HEK293 (cell line): ENCODE measurements at regions not wholly inside any gene's neighbourhood (a gene's known extent, or its start where the extent isn't known, plus 50 kb on each side); places are given as distances from the start of the nearest gene placed in this dataset.

Experiments used
- CTCF ChIA-PET: fragments of 350-600 bp; formaldehyde crosslinking; extraction: SDS; loops from one replicate; lab custom pipeline; 2021; ENCODE audit warnings: antibody characterized with exemption; lab: Yijun Ruan, JAX
- POLR2A ChIA-PET: fragments of 300-600 bp; formaldehyde crosslinking; extraction: SDS; loops from one replicate; lab custom pipeline; 2020; ENCODE audit warnings: antibody characterized with exemption, inconsistent platforms; lab: Yijun Ruan, JAX
- H3K27ac ChIP-seq: fragments of 200-500 bp; sonication (Bioruptor generic); 2 replicates; pipeline ENCODE4 v1.5.1; 2014; ENCODE audit warnings: low read depth, low read length, control low read depth, inconsistent platforms; ENCODE audit errors: extremely low read depth
- H3K36me3 ChIP-seq, 2 experiments: fragments of 200-500 bp in 1 of 2; sonication (Bioruptor generic) in 1 of 2; 1 replicate in 1 of 2; 2 replicates in 1 of 2; pipeline ENCODE4 v1.5.1; 2014 to 2017; ENCODE audit warnings: inconsistent platforms in 2 of 2, low read length in 2 of 2; ENCODE audit not compliant: control insufficient read depth in 2 of 2, insufficient read depth in 1 of 2
- H3K4me1 ChIP-seq: fragments of 200-500 bp; sonication (Bioruptor generic); 2 replicates; pipeline ENCODE4 v1.5.1; 2014; ENCODE audit warnings: mild to moderate bottlenecking, low read length, inconsistent platforms; ENCODE audit not compliant: control insufficient read depth, insufficient read depth
- H3K4me3 ChIP-seq: 2 replicates; pipeline ENCODE4 v1.5.1; 2011; ENCODE audit warnings: low read depth, mild to moderate bottlenecking, control low read depth, low read length, moderate library complexity
- H3K9me3 ChIP-seq: fragments of 200-500 bp; sonication (Bioruptor generic); 2 replicates; pipeline ENCODE4 v1.5.1; 2014; ENCODE audit warnings: low read depth, low read length, inconsistent platforms; ENCODE audit not compliant: control insufficient read depth, insufficient read depth
- HOXA7 ChIP-seq: sonication (generic); formaldehyde crosslinking; IDR thresholded peaks from 2 replicates; pipeline ENCODE4 v1.8.1; 2022; ENCODE audit warnings: missing genetic modification reagents, borderline replicate concordance
- ZBTB48 ChIP-seq: fragments of 450-650 bp; formaldehyde crosslinking; IDR thresholded peaks from 2 replicates; pipeline ENCODE4 v1.5.1; 2016; ENCODE audit warnings: missing biosample characterization, missing genetic modification characterization
- ZNF114 ChIP-seq: fragments of 450-650 bp; formaldehyde crosslinking; IDR thresholded peaks from 2 replicates; pipeline ENCODE4 v1.5.0; 2017; ENCODE audit warnings: missing biosample characterization, missing genetic modification characterization
- ZNF155 ChIP-seq: fragments of 450-650 bp; formaldehyde crosslinking; IDR thresholded peaks from 2 replicates; pipeline ENCODE4 v1.5.1; 2016; ENCODE audit warnings: missing biosample characterization, missing genetic modification characterization
- ZNF157 ChIP-seq: fragments of 450-650 bp; formaldehyde crosslinking; IDR thresholded peaks from 2 replicates; pipeline ENCODE4 v1.5.1; 2016; ENCODE audit warnings: missing biosample characterization, missing genetic modification characterization
- ZNF174 ChIP-seq: fragments of 450-650 bp; formaldehyde crosslinking; IDR thresholded peaks from 2 replicates; pipeline ENCODE4 v1.5.0; 2017; ENCODE audit warnings: missing biosample characterization, mild to moderate bottlenecking, missing genetic modification characterization
- ZNF341 ChIP-seq: fragments of 450-650 bp; formaldehyde crosslinking; IDR thresholded peaks from 2 replicates; pipeline ENCODE4; 2016; ENCODE audit warnings: low read depth, missing biosample characterization, missing genetic modification characterization
- ZNF394 ChIP-seq: fragments of 450-650 bp; formaldehyde crosslinking; IDR thresholded peaks from 2 replicates; pipeline ENCODE4 v1.5.1; 2016; ENCODE audit warnings: missing biosample characterization, missing genetic modification characterization, mild to moderate bottlenecking, moderate library complexity, borderline replicate concordance
- ZNF626 ChIP-seq: fragments of 450-650 bp; sonication (Bioruptor Pico); formaldehyde crosslinking; IDR thresholded peaks from 2 replicates; pipeline ENCODE4 v1.5.1; 2018; ENCODE audit warnings: missing biosample characterization, missing genetic modification characterization, inconsistent platforms
- ZNF664 ChIP-seq: fragments of 450-650 bp; formaldehyde crosslinking; IDR thresholded peaks from 2 replicates; pipeline ENCODE4 v1.5.1; 2016; ENCODE audit warnings: missing biosample characterization, missing genetic modification characterization
- ZNF792 ChIP-seq: fragments of 450-650 bp; formaldehyde crosslinking; IDR thresholded peaks from 2 replicates; pipeline ENCODE4 v1.5.1; 2016; ENCODE audit warnings: missing biosample characterization, missing genetic modification characterization
- TF ChIP-seq, protein P1 (sequence below): fragments of 450-650 bp; formaldehyde crosslinking; IDR thresholded peaks from 2 replicates; pipeline ENCODE4 v1.5.1; 2017; ENCODE audit warnings: missing biosample characterization, missing genetic modification characterization
- TF ChIP-seq, protein P2 (sequence below): fragments of 450-650 bp; formaldehyde crosslinking; IDR thresholded peaks from 2 replicates; pipeline ENCODE4 v1.5.0; 2017; ENCODE audit warnings: missing biosample characterization, missing genetic modification characterization, borderline replicate concordance
- TF ChIP-seq, protein P3 (sequence below): fragments of 450-650 bp; formaldehyde crosslinking; IDR thresholded peaks from 2 replicates; pipeline ENCODE4 v1.5.1; 2016; ENCODE audit warnings: missing biosample characterization, missing genetic modification characterization, borderline replicate concordance
- TF ChIP-seq, protein P4 (sequence below): fragments of 450-650 bp; formaldehyde crosslinking; IDR thresholded peaks from 2 replicates; pipeline ENCODE4 v1.5.1; 2016; ENCODE audit warnings: missing biosample characterization, missing genetic modification characterization

DNA sequence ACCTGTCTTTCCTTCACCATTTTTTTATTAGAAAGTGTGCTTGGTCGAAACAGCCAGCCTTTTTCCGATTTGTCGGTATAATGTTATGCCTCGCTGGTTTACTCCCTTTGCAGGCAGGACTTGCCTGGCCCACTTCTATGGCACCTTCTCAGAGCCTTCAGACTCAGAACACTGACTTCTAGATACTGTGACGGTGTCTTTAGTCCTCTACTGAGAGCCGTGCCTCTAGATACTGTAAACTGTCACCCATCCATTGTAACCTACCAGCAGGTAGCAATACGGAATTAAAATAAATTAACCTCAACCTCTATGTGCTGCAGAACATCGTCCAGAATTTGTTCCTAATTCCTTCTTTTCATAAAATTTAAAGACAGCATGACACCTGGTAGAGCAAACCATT is 247.7 kb upstream of the TTC14 start (continued):
- TF ChIP-seq ZNF174 (no peak), ZNF341 (tag by site-specific recombination) (no peak), ZNF792 (tag by site-specific recombination) (no peak), ZNF664 (tag by site-specific recombination) (no peak)
- TF ChIP-seq, protein P1, sequence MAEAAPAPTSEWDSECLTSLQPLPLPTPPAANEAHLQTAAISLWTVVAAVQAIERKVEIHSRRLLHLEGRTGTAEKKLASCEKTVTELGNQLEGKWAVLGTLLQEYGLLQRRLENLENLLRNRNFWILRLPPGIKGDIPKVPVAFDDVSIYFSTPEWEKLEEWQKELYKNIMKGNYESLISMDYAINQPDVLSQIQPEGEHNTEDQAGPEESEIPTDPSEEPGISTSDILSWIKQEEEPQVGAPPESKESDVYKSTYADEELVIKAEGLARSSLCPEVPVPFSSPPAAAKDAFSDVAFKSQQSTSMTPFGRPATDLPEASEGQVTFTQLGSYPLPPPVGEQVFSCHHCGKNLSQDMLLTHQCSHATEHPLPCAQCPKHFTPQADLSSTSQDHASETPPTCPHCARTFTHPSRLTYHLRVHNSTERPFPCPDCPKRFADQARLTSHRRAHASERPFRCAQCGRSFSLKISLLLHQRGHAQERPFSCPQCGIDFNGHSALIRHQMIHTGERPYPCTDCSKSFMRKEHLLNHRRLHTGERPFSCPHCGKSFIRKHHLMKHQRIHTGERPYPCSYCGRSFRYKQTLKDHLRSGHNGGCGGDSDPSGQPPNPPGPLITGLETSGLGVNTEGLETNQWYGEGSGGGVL: no peak
- TF ChIP-seq, protein P2, sequence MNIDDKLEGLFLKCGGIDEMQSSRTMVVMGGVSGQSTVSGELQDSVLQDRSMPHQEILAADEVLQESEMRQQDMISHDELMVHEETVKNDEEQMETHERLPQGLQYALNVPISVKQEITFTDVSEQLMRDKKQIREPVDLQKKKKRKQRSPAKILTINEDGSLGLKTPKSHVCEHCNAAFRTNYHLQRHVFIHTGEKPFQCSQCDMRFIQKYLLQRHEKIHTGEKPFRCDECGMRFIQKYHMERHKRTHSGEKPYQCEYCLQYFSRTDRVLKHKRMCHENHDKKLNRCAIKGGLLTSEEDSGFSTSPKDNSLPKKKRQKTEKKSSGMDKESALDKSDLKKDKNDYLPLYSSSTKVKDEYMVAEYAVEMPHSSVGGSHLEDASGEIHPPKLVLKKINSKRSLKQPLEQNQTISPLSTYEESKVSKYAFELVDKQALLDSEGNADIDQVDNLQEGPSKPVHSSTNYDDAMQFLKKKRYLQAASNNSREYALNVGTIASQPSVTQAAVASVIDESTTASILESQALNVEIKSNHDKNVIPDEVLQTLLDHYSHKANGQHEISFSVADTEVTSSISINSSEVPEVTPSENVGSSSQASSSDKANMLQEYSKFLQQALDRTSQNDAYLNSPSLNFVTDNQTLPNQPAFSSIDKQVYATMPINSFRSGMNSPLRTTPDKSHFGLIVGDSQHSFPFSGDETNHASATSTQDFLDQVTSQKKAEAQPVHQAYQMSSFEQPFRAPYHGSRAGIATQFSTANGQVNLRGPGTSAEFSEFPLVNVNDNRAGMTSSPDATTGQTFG (tag by site-specific recombination): no peak
- TF ChIP-seq, protein P3, sequence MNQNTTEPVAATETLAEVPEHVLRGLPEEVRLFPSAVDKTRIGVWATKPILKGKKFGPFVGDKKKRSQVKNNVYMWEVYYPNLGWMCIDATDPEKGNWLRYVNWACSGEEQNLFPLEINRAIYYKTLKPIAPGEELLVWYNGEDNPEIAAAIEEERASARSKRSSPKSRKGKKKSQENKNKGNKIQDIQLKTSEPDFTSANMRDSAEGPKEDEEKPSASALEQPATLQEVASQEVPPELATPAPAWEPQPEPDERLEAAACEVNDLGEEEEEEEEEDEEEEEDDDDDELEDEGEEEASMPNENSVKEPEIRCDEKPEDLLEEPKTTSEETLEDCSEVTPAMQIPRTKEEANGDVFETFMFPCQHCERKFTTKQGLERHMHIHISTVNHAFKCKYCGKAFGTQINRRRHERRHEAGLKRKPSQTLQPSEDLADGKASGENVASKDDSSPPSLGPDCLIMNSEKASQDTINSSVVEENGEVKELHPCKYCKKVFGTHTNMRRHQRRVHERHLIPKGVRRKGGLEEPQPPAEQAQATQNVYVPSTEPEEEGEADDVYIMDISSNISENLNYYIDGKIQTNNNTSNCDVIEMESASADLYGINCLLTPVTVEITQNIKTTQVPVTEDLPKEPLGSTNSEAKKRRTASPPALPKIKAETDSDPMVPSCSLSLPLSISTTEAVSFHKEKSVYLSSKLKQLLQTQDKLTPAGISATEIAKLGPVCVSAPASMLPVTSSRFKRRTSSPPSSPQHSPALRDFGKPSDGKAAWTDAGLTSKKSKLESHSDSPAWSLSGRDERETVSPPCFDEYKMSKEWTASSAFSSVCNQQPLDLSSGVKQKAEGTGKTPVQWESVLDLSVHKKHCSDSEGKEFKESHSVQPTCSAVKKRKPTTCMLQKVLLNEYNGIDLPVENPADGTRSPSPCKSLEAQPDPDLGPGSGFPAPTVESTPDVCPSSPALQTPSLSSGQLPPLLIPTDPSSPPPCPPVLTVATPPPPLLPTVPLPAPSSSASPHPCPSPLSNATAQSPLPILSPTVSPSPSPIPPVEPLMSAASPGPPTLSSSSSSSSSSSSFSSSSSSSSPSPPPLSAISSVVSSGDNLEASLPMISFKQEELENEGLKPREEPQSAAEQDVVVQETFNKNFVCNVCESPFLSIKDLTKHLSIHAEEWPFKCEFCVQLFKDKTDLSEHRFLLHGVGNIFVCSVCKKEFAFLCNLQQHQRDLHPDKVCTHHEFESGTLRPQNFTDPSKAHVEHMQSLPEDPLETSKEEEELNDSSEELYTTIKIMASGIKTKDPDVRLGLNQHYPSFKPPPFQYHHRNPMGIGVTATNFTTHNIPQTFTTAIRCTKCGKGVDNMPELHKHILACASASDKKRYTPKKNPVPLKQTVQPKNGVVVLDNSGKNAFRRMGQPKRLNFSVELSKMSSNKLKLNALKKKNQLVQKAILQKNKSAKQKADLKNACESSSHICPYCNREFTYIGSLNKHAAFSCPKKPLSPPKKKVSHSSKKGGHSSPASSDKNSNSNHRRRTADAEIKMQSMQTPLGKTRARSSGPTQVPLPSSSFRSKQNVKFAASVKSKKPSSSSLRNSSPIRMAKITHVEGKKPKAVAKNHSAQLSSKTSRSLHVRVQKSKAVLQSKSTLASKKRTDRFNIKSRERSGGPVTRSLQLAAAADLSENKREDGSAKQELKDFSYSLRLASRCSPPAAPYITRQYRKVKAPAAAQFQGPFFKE (tag by site-specific recombination): no peak

DNA sequence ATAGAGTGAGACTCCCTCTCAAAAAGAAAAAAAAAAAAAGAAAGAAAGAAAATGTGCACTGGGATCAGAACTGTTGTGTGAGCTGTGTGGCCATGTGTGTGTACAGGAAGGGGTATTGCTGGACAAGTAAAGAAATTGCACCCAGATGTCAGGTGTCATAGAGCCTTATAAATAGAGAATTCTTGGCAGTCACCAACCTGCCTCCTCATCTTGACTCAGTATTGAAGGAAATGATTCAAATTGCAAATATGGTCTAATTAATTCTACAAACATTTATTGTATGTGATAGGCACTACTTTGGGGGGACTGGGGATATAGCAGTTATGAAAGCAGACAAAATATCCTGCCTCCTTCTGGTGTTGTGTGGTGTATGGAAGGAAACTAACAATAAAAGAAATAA is 243.8 kb upstream of the TTC14 start:
- ChIA-PET POLR2A (no interaction called here), CTCF (no interaction called here)
- Histone ChIP-seq H3K36me3 (no peaks in the 10 kb centered on the region), H3K27ac (no peak overlapping the region), H3K4me3 (no peak overlapping the region)
- TF ChIP-seq ZNF155 (tag by site-specific recombination) (no peak), ZNF394 (tag by site-specific recombination) (no peak), ZBTB48 (tag by site-specific recombination) (no peak), ZNF114 (tag by site-specific recombination) (no peak), ZNF626 (tag by site-specific recombination) (no peak), HOXA7 (CRISPR knock-in tag) (no peak), ZNF157 (tag by site-specific recombination) (no peak)
- TF ChIP-seq, protein P4, sequence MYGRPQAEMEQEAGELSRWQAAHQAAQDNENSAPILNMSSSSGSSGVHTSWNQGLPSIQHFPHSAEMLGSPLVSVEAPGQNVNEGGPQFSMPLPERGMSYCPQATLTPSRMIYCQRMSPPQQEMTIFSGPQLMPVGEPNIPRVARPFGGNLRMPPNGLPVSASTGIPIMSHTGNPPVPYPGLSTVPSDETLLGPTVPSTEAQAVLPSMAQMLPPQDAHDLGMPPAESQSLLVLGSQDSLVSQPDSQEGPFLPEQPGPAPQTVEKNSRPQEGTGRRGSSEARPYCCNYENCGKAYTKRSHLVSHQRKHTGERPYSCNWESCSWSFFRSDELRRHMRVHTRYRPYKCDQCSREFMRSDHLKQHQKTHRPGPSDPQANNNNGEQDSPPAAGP (tag by site-specific recombination): no peak
- TF ChIP-seq, all 188 proteins: peak for 0
- no peaks in the 10 kb centered on the region for H3K4me1 ChIP-seq
- H3K9me3 ChIP-seq: no peaks in the 10 kb centered on the region
